Astrocyte of the cerebellum (primary cell): ENCODE measurements at regions not wholly inside any gene's neighbourhood (a gene's known extent, or its start where the extent isn't known, plus 50 kb on each side); places are given as distances from the start of the nearest gene placed in this dataset.

Experiments used
- DNase-seq: peaks from one replicate; pipeline ENCODE4 v3.0.0-alpha.2; 2011; ENCODE audit warnings: low read depth
- H3K4me3 ChIP-seq: 2 replicates; pipeline ENCODE4 v1.5.1; 2011; ENCODE audit warnings: mild to moderate bottlenecking, low read depth, low read length, moderate library complexity
- CTCF ChIP-seq: IDR thresholded peaks from 2 replicates; pipeline ENCODE4 v1.5.1; 2012; ENCODE audit warnings: low read length, low read depth, moderate library complexity, mild to moderate bottlenecking; ENCODE audit errors: missing control alignments
- in situ Hi-C: cut with HindIII; loops from 2 replicates; pipeline ENCODE4 v1.10.0; 2017; ENCODE audit warnings: low sequenced_read_pairs

- H3K4me3 ChIP-seq, result no peak overlapping the region
- in situ Hi-C loops, result no loop called here
- DNase-seq, result no peak
- no peak for TF ChIP-seq CTCF
Measured at GRCh38 chr2:217654168-217654567, 348.6 kb downstream of the TNS1 start.

- TF ChIP-seq CTCF, result peak; percentile 2
- H3K4me3 ChIP-seq, result no peak overlapping the region
- in situ Hi-C loops, result no loop called here
- DNase-seq, result peak; percentile 23
Measured at GRCh38 chr2:217652761-217653639, 349.8 kb downstream of the TNS1 start.

- H3K4me3 ChIP-seq, result no peak overlapping the region
- DNase-seq, result peak; percentile 11
- TF ChIP-seq CTCF, result peak; percentile 81
- in situ Hi-C loops, result no loop called here
Measured at GRCh38 chr2:217650716-217651360, 352.0 kb downstream of the TNS1 start.

- DNase-seq, result no peak
- in situ Hi-C loops, result no loop called here
- TF ChIP-seq CTCF, result no peak
Measured at GRCh38 chr2:217650229-217650628, 352.6 kb downstream of the TNS1 start.

GRCh38 chr2:217647925-217648324 is 354.9 kb downstream of the TNS1 start:
- DNase-seq, result no peak
- H3K4me3 ChIP-seq, result no peak overlapping the region
- no peak for TF ChIP-seq CTCF
- in situ Hi-C loops, result no loop called here

More at GRCh38 chr2:217650229-217650628, 352.6 kb downstream of the TNS1 start:
- no peak overlapping the region for H3K4me3 ChIP-seq

- H3K4me3 ChIP-seq, result no peak overlapping the region
- in situ Hi-C loops, result no loop called here
- no peak for TF ChIP-seq CTCF
- DNase-seq, result no peak
Measured at GRCh38 chr2:217647226-217647625, 355.6 kb downstream of the TNS1 start.
